Mucosa of descending colon (tissue), 3 donors: ENCODE measurements at regions not wholly inside any gene's neighbourhood (a gene's known extent, or its start where the extent isn't known, plus 50 kb on each side); places are given as distances from the start of the nearest gene placed in this dataset.

Experiments used
- ATAC-seq: fragments of 200-7000 bp; cut with Tn5 transposase; one replicate; pipeline ENCODE4 v1.9.1; 2020; ENCODE audit warnings: mild to moderate bottlenecking, moderate library complexity
- DNase-seq, 3 donors: peaks; one replicate each; pipeline ENCODE4 v3.0.0-alpha.2; 2020
- H3K36me3 ChIP-seq: fragments of 200-600 bp; one replicate; pipeline ENCODE4 v1.8.0; 2021; ENCODE audit warnings: low read depth, mild to moderate bottlenecking
- H3K4me1 ChIP-seq: fragments of 200-600 bp; one replicate; pipeline ENCODE4 v1.8.0; 2021; ENCODE audit warnings: low read depth, mild to moderate bottlenecking
- H3K4me3 ChIP-seq: fragments of 200-600 bp; one replicate; pipeline ENCODE4 v1.8.0; 2021; ENCODE audit warnings: mild to moderate bottlenecking
- H3K9me3 ChIP-seq: fragments of 200-600 bp; one replicate; pipeline ENCODE4 v1.8.0; 2021; ENCODE audit warnings: mild to moderate bottlenecking
- CTCF ChIP-seq: fragments of 200-600 bp; IDR thresholded peaks from one replicate; pipeline ENCODE4 v1.8.0; 2022; ENCODE audit warnings: antibody characterized with exemption, mild to moderate bottlenecking
- intact Hi-C, 2 donors: fragments of 100-400 bp; cut with DNase I in 1 of 2; cut with micrococcal nuclease in 1 of 2; formaldehyde crosslinking; loops; one replicate each; pipeline versions ENCODE4 v1.11.0 to v1.11.1; 2022; cut with DNase I, micrococcal nuclease
- donor health status: DM: no; HTN: no; CAD: no; lungs with moderate emphysema.
- donor health status: DM: no; HTN: no; CAD: no.
- donor health status: DM: no; HTN: yes; CAD: no.

- Histone ChIP-seq H3K36me3 (no peaks in the 10 kb centered on the region), H3K9me3 (no peaks in the 10 kb centered on the region), H3K4me1 (peaks cover 4% of the 10 kb centered on the region), H3K4me3 (no peak overlapping the region)
- ATAC-seq (no peak), DNase-seq (no peak)
- intact Hi-C loops: no loop called here
- TF ChIP-seq CTCF: no peak
Observed at GRCh38 chr1:43063394-43064219, 104.9 kb upstream of the SLC2A1 start.

GRCh38 chr1:43062527-43063095 is 103.9 kb upstream of the SLC2A1 start:
- DNase-seq (no peak), ATAC-seq (no peak)
- intact Hi-C loops: no loop called here
- TF ChIP-seq CTCF: no peak
- no peaks in the 10 kb centered on the region for H3K36me3 ChIP-seq
- no peaks in the 10 kb centered on the region for H3K9me3 ChIP-seq
- H3K4me3 ChIP-seq: no peak overlapping the region
- no peaks in the 10 kb centered on the region for H3K4me1 ChIP-seq

GRCh38 chr1:43061757-43062156 is 103.1 kb upstream of the SLC2A1 start:
- TF ChIP-seq CTCF: no peak
- no peaks in the 10 kb centered on the region for H3K36me3 ChIP-seq
- no peak overlapping the region for H3K4me3 ChIP-seq
- intact Hi-C loops: no loop called here
- no peaks in the 10 kb centered on the region for H3K9me3 ChIP-seq
- DNase-seq (no peak), ATAC-seq (no peak)
- H3K4me1 ChIP-seq: no peaks in the 10 kb centered on the region

- intact Hi-C loops: no loop called here
- no peak overlapping the region for H3K4me3 ChIP-seq
- H3K4me1 ChIP-seq: no peaks in the 10 kb centered on the region
- DNase-seq (no peak), ATAC-seq (no peak)
- no peak for TF ChIP-seq CTCF
- H3K9me3 ChIP-seq: no peaks in the 10 kb centered on the region
- H3K36me3 ChIP-seq: no peaks in the 10 kb centered on the region
Observed at GRCh38 chr1:43059640-43060574, 101.2 kb upstream of the SLC2A1 start.

GRCh38 chr1:43058545-43059360 is 100.1 kb upstream of the SLC2A1 start:
- Histone ChIP-seq H3K4me1 (no peaks in the 10 kb centered on the region), H3K36me3 (no peaks in the 10 kb centered on the region), H3K4me3 (no peak overlapping the region), H3K9me3 (no peaks in the 10 kb centered on the region)
- no peak for ATAC-seq
- no peak for DNase-seq
- no peak for TF ChIP-seq CTCF
- intact Hi-C loops: no loop called here
